ENCODE measurements at regions not wholly inside any gene's neighbourhood (a gene's known extent, or its start where the extent isn't known, plus 50 kb on each side); places are given as distances from the start of the nearest gene placed in this dataset.

DNA sequence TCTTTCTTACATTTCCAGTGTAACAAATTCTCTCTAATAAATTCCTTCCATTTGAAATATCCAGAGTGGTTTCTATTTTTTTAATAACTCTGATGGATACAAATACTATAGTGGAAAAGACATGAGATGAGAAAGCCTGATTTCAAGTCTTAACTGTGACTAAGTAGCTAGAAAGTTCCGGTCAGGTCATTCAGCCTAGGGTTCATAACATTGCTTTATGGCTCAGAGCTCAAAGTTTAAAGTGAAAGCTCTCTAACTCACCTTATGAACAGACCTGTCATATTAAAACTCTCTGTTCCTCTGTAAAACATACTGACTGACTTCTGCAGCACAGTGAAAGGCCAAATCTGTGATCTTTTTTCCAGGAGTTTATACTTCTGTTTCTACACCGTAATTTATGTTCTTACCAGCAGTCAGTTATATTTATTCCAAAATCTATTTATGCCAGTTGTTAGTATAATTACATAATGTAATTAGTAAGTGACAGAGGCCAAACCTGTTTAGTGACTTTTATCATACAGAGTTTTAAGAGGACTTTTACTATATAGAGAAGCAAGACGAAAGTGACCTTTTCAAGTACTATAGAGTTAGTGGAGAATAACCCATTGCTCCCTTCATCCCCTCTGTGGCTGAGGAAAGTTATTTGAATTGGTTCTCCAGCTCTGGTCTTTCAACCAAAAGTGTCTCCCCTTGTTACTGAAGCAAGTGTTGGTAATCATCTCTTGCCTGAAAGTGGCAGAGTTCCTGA lies 118.8 kb upstream of the PDE1A start:
- no TSS peak for BruUV-seq (replicated peaks)
- no peak for ATAC-seq
- Histone ChIP-seq H2AFZ (ENCODE audit: low read depth, low read length) (no peak overlapping the region), H3K27me3 (ENCODE audit: control insufficient read depth in 2 of 2, insufficient read depth in 2 of 2, low read length in 2 of 2) (no peaks in the 10 kb centered on the region), H3K4me1 (replicated peaks in 1 of 2; ENCODE audit: control insufficient read depth in 2 of 2, insufficient read depth in 2 of 2, low read length in 2 of 2) (no peaks in the 10 kb centered on the region), H3K79me2 (ENCODE audit: control insufficient read depth, insufficient read depth, low read length) (no peaks in the 10 kb centered on the region), H3K27ac (ENCODE audit: extremely low read depth, low read depth, low read length) (no peak overlapping the region), H3K9ac (ENCODE audit: insufficient read depth in 1 of 2, low read depth in 2 of 2, low read length in 2 of 2) (no peak overlapping the region), H3K9me3 (replicated peaks; ENCODE audit: control insufficient read depth, insufficient read depth, low read depth, low read length) (no peaks in the 10 kb centered on the region), H3K4me3 (no peak overlapping the region), H3K36me3 (ENCODE audit: control insufficient read depth, insufficient read depth, low read length) (no peaks in the 10 kb centered on the region), H3K9me1 (ENCODE audit: control insufficient read depth, insufficient read depth, low read length) (no peaks in the 10 kb centered on the region), H3K4me2 (ENCODE audit: insufficient read depth, low read length) (no peak overlapping the region), H4K20me1 (replicated peaks; ENCODE audit: control insufficient read depth, insufficient read depth, low read length) (no peaks in the 10 kb centered on the region)
- TF ChIP-seq MYNN (IDR thresholded peaks at IDR 0.05) (0 out of 2 replicates have a peak, but pooled peaks have one; percentile 52), MYNN (CRISPR knock-in tag; IDR thresholded peaks at IDR 0.05) (no peak), CBFB (CRISPR knock-in tag; IDR thresholded peaks at IDR 0.05) (no peak)
- WGBS (ENCODE audit: insufficient coverage, low coverage, missing lambda C conversion rate) = 3% methylated on average over 3 of the region's 3 CpGs
- POLR2A ChIA-PET = interaction anchor here (0.8 to 0.9 kb wide), 2 partner anchors 46 to 77 kb away, joined by 3 read pairs; no protein-coding TSS in a partner anchor
- intact Hi-C loops (cut with micrococcal nuclease) (no loop called here), in situ Hi-C loops (cut with MboI) (no loop called here)
- CTCF ChIA-PET (ENCODE audit: low intra/inter-chr PET ratio) = no interaction called here
- FAIRE-seq = no peak
- no peak for DNase-seq (ENCODE audit: extremely low read depth in 1 of 4, low spot score in 3 of 4)

DNA sequence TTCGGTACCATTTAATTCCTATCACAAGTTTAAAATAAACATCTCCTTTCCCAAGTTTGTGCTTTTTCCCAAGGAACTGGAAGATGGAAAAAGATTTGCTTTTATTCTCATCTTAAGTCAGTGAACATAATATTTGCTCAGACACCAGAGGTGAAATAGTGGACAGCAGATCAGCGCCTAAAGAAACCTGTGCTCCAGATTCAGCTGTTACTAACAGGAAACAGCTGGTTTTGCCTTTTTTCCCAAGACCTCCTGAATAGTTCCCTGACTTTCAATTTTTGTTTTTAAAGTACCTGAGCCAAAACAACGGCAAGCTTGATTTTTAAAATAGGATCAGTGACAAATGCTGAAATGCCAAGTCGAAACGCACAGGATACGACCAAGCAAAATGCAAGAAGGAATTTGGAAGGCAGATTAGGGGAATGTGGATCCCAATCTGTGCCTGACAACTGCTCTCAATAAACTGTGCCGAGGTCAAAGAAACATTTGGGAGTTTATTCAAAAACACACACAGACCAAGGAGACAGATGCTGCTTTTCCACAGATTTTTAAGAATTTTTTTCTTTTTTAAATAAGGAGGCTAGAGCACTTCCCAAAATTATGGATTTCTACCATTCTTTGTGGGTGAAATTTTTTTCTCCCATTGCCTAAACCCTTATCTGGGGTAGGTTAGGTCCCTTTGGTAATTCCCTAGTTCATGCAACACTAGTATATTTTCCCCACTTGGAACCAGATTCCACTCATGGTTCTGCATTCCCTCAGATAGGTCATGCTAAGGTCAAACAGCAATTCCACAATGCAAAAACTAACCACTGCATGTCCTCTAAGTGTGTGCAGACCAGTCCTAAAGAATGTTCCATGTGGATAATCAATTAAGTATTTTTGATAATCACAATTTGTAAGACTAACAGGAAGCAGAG lies 121.5 kb upstream of the PDE1A start:
- Histone ChIP-seq H4K20me1 (replicated peaks; ENCODE audit: control insufficient read depth, insufficient read depth, low read length) (no peaks in the 10 kb centered on the region), H3K9me3 (replicated peaks; ENCODE audit: control insufficient read depth, insufficient read depth, low read depth, low read length) (no peaks in the 10 kb centered on the region), H2AFZ (ENCODE audit: low read depth, low read length) (no peak overlapping the region), H3K4me3 (no peak overlapping the region), H3K27me3 (ENCODE audit: control insufficient read depth in 2 of 2, insufficient read depth in 2 of 2, low read length in 2 of 2) (no peaks in the 10 kb centered on the region), H3K27ac (ENCODE audit: extremely low read depth, low read depth, low read length) (no peak overlapping the region), H3K79me2 (ENCODE audit: control insufficient read depth, insufficient read depth, low read length) (no peaks in the 10 kb centered on the region), H3K9ac (ENCODE audit: insufficient read depth in 1 of 2, low read depth in 2 of 2, low read length in 2 of 2) (no peak overlapping the region), H3K4me1 (replicated peaks in 1 of 2; ENCODE audit: control insufficient read depth in 2 of 2, insufficient read depth in 2 of 2, low read length in 2 of 2) (no peaks in the 10 kb centered on the region), H3K36me3 (ENCODE audit: control insufficient read depth, insufficient read depth, low read length) (no peaks in the 10 kb centered on the region), H3K4me2 (ENCODE audit: insufficient read depth, low read length) (no peak overlapping the region), H3K9me1 (ENCODE audit: control insufficient read depth, insufficient read depth, low read length) (no peaks in the 10 kb centered on the region)
- ChIA-PET CTCF (ENCODE audit: low intra/inter-chr PET ratio) (no interaction called here), POLR2A (no interaction called here)
- in situ Hi-C loops (cut with MboI) (no loop called here), intact Hi-C loops (cut with micrococcal nuclease) (no loop called here)
- DNase-seq (ENCODE audit: extremely low read depth in 1 of 4, low spot score in 3 of 4) = no peak
- ATAC-seq = no peak
- BruUV-seq (replicated peaks) = no TSS peak
- FAIRE-seq = no peak
- WGBS (ENCODE audit: insufficient coverage, low coverage, missing lambda C conversion rate) = 2% methylated on average over 7 of the region's 7 CpGs
- TF ChIP-seq ZNF263 (CRISPR knock-in tag; IDR thresholded peaks at IDR 0.05; ENCODE audit: borderline replicate concordance) (no peak), ZNF212 (CRISPR knock-in tag; IDR thresholded peaks at IDR 0.05) (no peak), FOXK1 (CRISPR knock-in tag; IDR thresholded peaks at IDR 0.05; ENCODE audit: borderline replicate concordance) (no peak), ZNF140 (CRISPR knock-in tag; IDR thresholded peaks at IDR 0.05) (no peak), NFATC3 (IDR thresholded peaks at IDR 0.05) (no peak), SAFB (IDR thresholded peaks at IDR 0.05; ENCODE audit: borderline replicate concordance, low read depth, low read length) (no peak), SRSF7 (optimal IDR thresholded peaks at IDR 0.05; ENCODE audit: low read depth, low read length) (no peak)
- TF ChIP-seq, protein P1, sequence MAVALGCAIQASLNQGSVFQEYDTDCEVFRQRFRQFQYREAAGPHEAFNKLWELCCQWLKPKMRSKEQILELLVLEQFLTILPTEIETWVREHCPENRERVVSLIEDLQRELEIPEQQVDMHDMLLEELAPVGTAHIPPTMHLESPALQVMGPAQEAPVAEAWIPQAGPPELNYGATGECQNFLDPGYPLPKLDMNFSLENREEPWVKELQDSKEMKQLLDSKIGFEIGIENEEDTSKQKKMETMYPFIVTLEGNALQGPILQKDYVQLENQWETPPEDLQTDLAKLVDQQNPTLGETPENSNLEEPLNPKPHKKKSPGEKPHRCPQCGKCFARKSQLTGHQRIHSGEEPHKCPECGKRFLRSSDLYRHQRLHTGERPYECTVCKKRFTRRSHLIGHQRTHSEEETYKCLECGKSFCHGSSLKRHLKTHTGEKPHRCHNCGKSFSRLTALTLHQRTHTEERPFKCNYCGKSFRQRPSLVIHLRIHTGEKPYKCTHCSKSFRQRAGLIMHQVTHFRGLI (CRISPR knock-in tag; IDR thresholded peaks at IDR 0.05) = no peak
- TF ChIP-seq, protein P2, sequence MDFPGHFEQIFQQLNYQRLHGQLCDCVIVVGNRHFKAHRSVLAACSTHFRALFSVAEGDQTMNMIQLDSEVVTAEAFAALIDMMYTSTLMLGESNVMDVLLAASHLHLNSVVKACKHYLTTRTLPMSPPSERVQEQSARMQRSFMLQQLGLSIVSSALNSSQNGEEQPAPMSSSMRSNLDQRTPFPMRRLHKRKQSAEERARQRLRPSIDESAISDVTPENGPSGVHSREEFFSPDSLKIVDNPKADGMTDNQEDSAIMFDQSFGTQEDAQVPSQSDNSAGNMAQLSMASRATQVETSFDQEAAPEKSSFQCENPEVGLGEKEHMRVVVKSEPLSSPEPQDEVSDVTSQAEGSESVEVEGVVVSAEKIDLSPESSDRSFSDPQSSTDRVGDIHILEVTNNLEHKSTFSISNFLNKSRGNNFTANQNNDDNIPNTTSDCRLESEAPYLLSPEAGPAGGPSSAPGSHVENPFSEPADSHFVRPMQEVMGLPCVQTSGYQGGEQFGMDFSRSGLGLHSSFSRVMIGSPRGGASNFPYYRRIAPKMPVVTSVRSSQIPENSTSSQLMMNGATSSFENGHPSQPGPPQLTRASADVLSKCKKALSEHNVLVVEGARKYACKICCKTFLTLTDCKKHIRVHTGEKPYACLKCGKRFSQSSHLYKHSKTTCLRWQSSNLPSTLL (IDR thresholded peaks at IDR 0.05) = no peak

Data from K562 (cell line).